ENCODE measurements at regions not wholly inside any gene's neighbourhood (a gene's known extent, or its start where the extent isn't known, plus 50 kb on each side); places are given as distances from the start of the nearest gene placed in this dataset.
"Not testable (repeated sequence)": the region's sequence is repeated elsewhere in the genome, so short reads cannot be mapped to it uniquely, and the experiment has no call there.

DNA sequence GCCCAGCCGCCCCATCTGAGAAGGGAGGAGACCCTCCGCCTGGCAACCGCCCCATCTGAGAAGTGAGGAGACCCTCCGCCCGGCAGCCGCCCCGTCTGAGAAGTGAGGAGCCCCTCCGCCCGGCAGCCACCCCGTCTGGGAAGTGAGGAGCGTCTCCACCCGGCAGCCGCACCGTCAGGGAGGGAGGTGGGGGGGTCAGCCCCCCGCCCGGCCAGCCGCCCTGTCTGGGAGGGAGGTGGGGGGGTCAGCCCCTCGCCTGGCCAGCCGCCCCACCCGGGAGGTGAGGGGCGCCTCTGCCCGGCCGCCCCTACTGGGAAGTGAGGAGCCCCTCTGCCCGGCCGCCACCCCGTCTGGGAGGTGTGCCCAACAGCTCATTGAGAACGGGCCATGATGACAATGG is 59.9 kb upstream of the ME3 start:
- TF ChIP-seq ZFP30 (CRISPR knock-in tag; IDR thresholded peaks at IDR 0.05); GLIS3 (CRISPR knock-in tag; IDR thresholded peaks at IDR 0.05); ARNTL (CRISPR knock-in tag; IDR thresholded peaks at IDR 0.05; ENCODE audit: borderline replicate concordance, low read depth): not testable (repeated sequence)
